ENCODE measurements at regions not wholly inside any gene's neighbourhood (a gene's known extent, or its start where the extent isn't known, plus 50 kb on each side); places are given as distances from the start of the nearest gene placed in this dataset.

DNA sequence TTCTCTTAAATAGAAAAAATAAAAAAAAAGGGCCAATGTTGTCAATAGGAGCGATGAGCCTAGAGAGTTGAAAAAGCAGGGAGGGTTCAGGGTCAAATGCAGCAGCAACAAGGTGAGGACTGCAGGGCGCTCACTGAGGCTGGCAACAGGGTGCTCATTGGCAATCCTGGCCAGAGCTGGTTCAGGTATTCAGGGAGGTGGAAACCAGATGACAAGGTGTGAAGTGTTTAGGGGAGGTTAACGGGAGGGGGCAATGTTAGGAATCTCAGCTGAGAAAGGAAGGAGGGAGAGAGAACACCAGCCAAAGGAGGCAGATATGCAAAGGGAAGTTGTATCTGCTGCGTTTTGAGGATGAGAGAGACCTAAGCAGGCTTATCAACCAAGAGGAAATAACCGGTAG lies 129.8 kb upstream of the DAB1 start:
- Histone ChIP-seq H3K9me3 (ENCODE audit: control insufficient read depth, insufficient read depth, low read depth, low read length) (no peaks in the 10 kb centered on the region), H3K4me3 (replicated peaks in 1 of 4; ENCODE audit: control extremely low read depth in 1 of 4, insufficient read depth in 1 of 4, low read depth in 3 of 4, low read length in 4 of 4) (no peak overlapping the region), H3K4me2 (ENCODE audit: extremely low read depth, insufficient read depth, low read length) (no peak overlapping the region), H3K79me2 (ENCODE audit: control insufficient read depth, insufficient read depth, low read length) (no peaks in the 10 kb centered on the region), H3K4me1 (ENCODE audit: control insufficient read depth, extremely low read depth, insufficient read depth, low read length) (no peaks in the 10 kb centered on the region), H4K20me1 (ENCODE audit: control insufficient read depth, extremely low read depth, insufficient read depth, low read length) (no peaks in the 10 kb centered on the region), H3K36me3 (ENCODE audit: control insufficient read depth, insufficient read depth, low read length) (no peaks in the 10 kb centered on the region), H3K27me3 (ENCODE audit: control insufficient read depth, insufficient read depth, low read length) (no peaks in the 10 kb centered on the region), H3K27ac (ENCODE audit: insufficient read depth, low read length) (no peak overlapping the region), H2AFZ (ENCODE audit: low read length) (no peak overlapping the region), H3K9ac (ENCODE audit: insufficient read depth, low read length) (no peak overlapping the region)
- TF ChIP-seq EZH2 (IDR thresholded peaks at IDR 0.05; ENCODE audit: low read length, missing control alignments) = no peak
- TF ChIP-seq, protein P1, sequence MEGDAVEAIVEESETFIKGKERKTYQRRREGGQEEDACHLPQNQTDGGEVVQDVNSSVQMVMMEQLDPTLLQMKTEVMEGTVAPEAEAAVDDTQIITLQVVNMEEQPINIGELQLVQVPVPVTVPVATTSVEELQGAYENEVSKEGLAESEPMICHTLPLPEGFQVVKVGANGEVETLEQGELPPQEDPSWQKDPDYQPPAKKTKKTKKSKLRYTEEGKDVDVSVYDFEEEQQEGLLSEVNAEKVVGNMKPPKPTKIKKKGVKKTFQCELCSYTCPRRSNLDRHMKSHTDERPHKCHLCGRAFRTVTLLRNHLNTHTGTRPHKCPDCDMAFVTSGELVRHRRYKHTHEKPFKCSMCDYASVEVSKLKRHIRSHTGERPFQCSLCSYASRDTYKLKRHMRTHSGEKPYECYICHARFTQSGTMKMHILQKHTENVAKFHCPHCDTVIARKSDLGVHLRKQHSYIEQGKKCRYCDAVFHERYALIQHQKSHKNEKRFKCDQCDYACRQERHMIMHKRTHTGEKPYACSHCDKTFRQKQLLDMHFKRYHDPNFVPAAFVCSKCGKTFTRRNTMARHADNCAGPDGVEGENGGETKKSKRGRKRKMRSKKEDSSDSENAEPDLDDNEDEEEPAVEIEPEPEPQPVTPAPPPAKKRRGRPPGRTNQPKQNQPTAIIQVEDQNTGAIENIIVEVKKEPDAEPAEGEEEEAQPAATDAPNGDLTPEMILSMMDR (conservative IDR thresholded peaks at IDR 0.05 in 1 of 2, IDR thresholded peaks at IDR 0.05 in 1 of 2; ENCODE audit: low read depth in 1 of 2, low read length in 2 of 2) = no peak
- DNase-seq (ENCODE audit: low read depth in 2 of 2) = no peak

DNA sequence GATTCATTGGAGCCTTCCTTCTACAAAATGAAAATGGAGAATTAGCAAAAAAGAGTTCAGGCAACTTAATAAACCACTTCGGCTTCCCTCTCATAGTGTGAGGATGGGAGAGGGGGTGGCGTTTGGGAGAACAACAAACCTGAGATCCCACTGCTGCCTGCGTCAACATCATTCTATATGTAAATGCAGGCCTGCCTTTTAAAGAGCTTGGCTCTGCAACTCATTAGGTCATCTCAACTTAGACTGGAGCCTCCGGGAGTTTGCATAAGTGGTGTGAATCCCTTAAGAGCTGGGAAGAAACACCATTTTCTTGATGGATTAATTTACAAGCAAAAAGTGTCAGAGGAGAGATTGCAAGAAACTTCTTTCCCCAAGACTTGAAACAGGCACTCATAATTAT lies 127.6 kb upstream of the DAB1 start:
- DNase-seq (ENCODE audit: low read depth in 2 of 2) = no peak
- no peaks in the 10 kb centered on the region for H3K9me3 ChIP-seq (ENCODE audit: control insufficient read depth, insufficient read depth, low read depth, low read length)
- H4K20me1 ChIP-seq (ENCODE audit: control insufficient read depth, extremely low read depth, insufficient read depth, low read length) = no peaks in the 10 kb centered on the region
- H3K4me3 ChIP-seq (replicated peaks in 1 of 4; ENCODE audit: control extremely low read depth in 1 of 4, insufficient read depth in 1 of 4, low read depth in 3 of 4, low read length in 4 of 4) = no peak overlapping the region
- H2AFZ ChIP-seq (ENCODE audit: low read length) = no peak overlapping the region
- no peaks in the 10 kb centered on the region for H3K4me1 ChIP-seq (ENCODE audit: control insufficient read depth, extremely low read depth, insufficient read depth, low read length)
- H3K27ac ChIP-seq (ENCODE audit: insufficient read depth, low read length) = no peak overlapping the region
- H3K27me3 ChIP-seq (ENCODE audit: control insufficient read depth, insufficient read depth, low read length) = no peaks in the 10 kb centered on the region
- H3K9ac ChIP-seq (ENCODE audit: insufficient read depth, low read length) = no peak overlapping the region
- H3K36me3 ChIP-seq (ENCODE audit: control insufficient read depth, insufficient read depth, low read length) = no peaks in the 10 kb centered on the region
- TF ChIP-seq, protein P1 (conservative IDR thresholded peaks at IDR 0.05 in 1 of 2, IDR thresholded peaks at IDR 0.05 in 1 of 2; ENCODE audit: low read depth in 1 of 2, low read length in 2 of 2) = no peak
- no peak for TF ChIP-seq EZH2 (IDR thresholded peaks at IDR 0.05; ENCODE audit: low read length, missing control alignments)
- no peak overlapping the region for H3K4me2 ChIP-seq (ENCODE audit: extremely low read depth, insufficient read depth, low read length)
- H3K79me2 ChIP-seq (ENCODE audit: control insufficient read depth, insufficient read depth, low read length) = no peaks in the 10 kb centered on the region

DNA sequence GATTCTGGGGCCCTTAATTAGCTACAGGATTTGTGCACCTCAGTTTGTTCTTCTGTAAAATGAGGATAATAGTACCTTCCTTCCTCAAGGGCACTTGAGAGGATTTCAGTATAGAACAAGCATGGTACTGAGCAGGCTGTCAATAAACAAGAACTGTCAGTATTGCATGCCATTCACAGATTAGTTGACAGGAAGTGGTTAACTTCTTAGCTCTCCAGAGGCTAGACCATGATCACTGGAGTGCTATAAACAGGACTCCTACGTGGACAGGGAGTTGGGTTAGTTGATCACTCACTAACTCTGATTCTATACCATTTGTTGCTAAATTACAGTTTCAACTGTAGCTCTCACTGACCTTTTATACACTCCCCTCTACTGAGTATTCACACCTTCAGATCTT lies 126.2 kb upstream of the DAB1 start:
- Histone ChIP-seq H3K4me3 (replicated peaks in 1 of 4; ENCODE audit: control extremely low read depth in 1 of 4, insufficient read depth in 1 of 4, low read depth in 3 of 4, low read length in 4 of 4) (no peak overlapping the region), H3K27me3 (ENCODE audit: control insufficient read depth, insufficient read depth, low read length) (no peaks in the 10 kb centered on the region), H3K9me3 (ENCODE audit: control insufficient read depth, insufficient read depth, low read depth, low read length) (no peaks in the 10 kb centered on the region), H3K4me2 (ENCODE audit: extremely low read depth, insufficient read depth, low read length) (no peak overlapping the region), H3K36me3 (ENCODE audit: control insufficient read depth, insufficient read depth, low read length) (no peaks in the 10 kb centered on the region), H4K20me1 (ENCODE audit: control insufficient read depth, extremely low read depth, insufficient read depth, low read length) (no peaks in the 10 kb centered on the region), H2AFZ (ENCODE audit: low read length) (no peak overlapping the region), H3K79me2 (ENCODE audit: control insufficient read depth, insufficient read depth, low read length) (no peaks in the 10 kb centered on the region), H3K4me1 (ENCODE audit: control insufficient read depth, extremely low read depth, insufficient read depth, low read length) (no peaks in the 10 kb centered on the region), H3K27ac (ENCODE audit: insufficient read depth, low read length) (no peak overlapping the region), H3K9ac (ENCODE audit: insufficient read depth, low read length) (no peak overlapping the region)
- TF ChIP-seq EZH2 (IDR thresholded peaks at IDR 0.05; ENCODE audit: low read length, missing control alignments) = no peak
- TF ChIP-seq, protein P1 (conservative IDR thresholded peaks at IDR 0.05 in 1 of 2, IDR thresholded peaks at IDR 0.05 in 1 of 2; ENCODE audit: low read depth in 1 of 2, low read length in 2 of 2) = no peak
- DNase-seq (ENCODE audit: low read depth in 2 of 2) = no peak
